ENCODE measurements at regions not wholly inside any gene's neighbourhood (a gene's known extent, or its start where the extent isn't known, plus 50 kb on each side); places are given as distances from the start of the nearest gene placed in this dataset.
"Not testable (repeated sequence)": the region's sequence is repeated elsewhere in the genome, so short reads cannot be mapped to it uniquely, and the experiment has no call there.

- DNase-seq = no peak
Observed at GRCh38 chr3:110928016-110928662, 143.5 kb upstream of the NECTIN3 start.

DNA sequence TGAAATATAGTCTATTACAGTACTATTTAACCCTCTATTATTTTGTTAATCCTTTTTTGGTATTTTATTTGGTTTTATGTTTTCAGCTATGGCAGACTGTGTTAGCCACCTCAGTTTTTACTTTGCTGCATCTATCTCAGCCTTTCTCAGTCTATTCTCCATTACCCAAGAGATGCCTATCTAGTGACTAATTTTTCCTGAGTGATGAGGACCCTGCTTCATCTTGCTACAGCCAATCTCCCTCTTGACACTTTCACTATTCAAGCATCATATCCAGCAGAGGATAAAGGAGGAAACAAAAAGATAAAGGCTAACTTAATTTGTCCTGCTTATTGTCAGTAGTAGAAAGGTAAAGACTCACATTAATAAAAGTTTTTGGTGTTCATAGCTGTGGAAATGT, 141.8 kb upstream of the NECTIN3 start:
- DNase-seq = no peak

DNA sequence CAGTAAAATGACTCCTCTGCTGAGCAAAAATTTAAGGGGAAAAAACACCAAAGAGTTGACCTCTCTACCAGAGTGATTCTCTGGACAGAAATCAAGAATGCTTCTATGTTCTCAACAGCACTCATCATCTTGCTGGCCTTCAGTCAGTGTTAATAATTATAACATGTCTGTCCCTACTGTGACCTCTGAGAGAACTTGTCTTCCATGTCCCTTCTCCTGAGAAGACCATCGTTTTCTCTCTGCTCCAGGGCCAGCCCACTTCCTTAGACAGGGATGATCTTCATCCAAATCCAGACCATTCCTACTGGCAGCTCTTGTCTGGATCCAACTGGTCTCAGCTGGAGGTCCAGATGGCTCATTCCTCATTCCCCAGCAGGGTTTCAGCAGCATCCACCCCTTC, 139.0 kb upstream of the NECTIN3 start:
- no peak for DNase-seq

- DNase-seq = no peak
Observed at GRCh38 chr3:110933821-110934426, 137.7 kb upstream of the NECTIN3 start.

DNA sequence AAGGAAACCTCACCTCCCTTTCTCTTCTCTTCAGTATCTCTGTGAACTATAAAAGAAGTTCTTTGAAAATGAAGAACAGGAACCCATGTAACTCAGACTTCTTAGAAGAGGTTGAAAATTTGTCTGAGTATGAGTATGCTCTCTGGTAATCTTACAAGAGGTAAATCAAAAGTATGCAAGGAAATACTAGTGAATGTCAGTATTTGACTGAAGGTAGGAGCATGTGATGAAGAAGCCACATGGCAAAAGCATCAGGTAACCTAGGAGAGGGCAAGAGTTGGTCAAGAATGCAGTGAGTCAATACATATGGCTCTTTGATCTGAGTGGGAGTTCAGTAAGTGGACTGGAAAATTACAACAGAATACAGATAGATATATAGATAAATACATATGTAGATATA, 133.0 kb upstream of the NECTIN3 start:
- no peak for DNase-seq

DNA sequence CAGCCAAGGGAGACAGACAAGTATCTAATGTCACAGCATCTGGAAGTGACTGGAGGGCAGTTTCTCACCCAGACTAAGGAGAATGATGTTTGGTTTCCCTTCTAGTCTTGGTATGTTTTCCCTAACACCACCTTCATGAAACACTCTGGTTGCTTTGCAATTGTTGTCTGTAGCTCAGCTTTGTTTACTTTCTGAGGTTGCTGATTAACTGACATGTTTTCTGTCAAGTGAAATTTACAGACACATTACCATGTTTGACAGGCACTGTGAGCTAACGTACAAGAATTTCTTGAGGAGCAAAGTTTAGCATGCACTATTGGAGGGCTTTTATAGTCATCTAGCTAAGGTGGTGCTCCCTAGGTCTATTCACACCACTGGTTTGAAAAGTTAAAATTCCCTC, 131.6 kb upstream of the NECTIN3 start:
- DNase-seq = no peak

DNA sequence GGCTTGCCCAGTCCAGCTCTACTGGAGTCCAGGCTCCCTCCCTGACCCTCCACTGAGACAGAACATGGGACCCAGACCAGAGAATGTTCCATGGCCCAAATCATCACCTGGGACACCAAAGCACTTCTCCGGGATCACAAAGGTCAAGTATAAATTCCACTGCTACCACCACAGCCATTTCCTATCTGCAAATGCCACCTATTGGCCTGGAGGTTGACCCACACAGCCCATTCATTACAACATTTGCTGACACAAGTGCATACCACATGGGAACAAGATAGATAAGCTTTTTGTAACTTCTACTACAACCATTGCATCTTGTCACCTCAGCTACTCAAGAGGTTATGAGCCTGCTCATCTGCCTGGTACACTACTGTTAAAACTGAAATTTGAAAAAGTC, 126.8 kb upstream of the NECTIN3 start:
- DNase-seq = no peak

DNA sequence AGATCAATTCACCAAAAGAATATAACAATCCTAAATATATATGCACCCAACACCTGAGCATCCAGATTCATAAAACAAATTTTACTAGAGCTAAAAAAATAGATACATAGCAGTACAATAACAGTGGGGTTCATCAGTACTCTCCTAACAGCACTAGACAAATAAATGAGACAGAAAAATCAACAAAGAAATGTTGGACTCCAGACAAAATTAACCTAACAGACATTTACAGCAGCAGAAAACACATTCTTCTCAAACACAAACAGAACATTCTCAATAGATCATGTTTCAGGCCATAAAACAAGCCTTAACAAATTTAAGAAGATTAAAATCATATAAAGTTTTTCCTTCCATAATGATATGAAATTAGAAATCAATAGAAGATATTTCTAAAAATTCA, 124.8 kb upstream of the NECTIN3 start:
- no peak for DNase-seq

DNA sequence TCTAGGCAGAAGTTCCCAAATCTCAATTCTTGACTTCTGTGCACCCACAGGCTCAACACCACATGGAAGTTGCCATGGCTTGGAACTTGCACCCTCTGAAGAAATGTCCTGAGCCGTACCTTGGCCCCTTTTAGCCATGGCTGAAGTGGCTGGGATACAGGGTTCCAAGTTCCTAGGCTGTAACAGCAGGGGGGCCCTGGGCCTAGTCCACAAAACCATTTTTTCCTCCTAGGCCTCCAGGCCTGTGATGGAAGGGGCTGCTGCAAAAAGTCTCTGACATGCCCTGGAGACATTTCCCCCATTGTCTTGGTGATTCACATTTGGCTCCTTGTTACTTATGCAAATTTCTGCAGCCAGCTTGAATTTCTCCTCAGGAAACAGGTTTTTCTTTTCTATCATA, 122.4 kb upstream of the NECTIN3 start:
- DNase-seq = not testable (repeated sequence)

- no peak for DNase-seq
Observed at GRCh38 chr3:110955301-110955880, 116.2 kb upstream of the NECTIN3 start.

- DNase-seq = no peak
Observed at GRCh38 chr3:110956081-110956480, 115.5 kb upstream of the NECTIN3 start.

DNA sequence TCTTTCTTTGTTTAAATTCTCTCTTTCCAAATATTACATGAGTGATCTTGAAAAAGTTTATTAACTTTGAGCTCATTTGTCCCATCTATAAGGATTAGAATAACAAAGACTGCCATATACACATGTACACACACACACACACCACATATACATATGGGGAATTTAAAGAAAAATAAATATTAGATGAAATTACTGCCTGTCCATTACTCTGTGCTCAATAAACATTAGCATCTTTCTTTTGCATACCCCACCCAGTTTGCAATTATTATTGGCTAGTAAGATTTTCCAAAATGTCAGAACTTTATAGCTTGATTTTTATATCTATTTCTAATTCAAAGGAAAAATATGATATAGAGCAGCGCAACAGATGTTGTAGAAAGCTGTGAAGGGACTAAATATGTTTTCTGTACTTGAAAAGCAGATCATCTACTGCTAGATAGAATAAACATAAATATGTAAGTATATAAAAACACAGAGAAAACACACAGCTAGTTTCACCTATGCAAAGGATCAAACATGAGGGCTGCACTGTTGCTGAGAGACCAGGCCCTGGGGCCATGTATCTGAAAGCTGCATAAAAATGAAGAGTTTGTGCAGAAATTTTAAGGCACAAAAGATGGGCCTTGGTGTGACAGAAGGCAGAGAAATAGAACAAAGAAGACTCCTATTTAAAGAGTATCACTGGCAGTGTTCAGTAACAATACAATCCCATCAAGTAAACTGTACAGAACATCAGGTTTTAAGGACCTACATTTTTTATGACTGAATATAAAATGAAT, 114.2 kb upstream of the NECTIN3 start:
- no peak for DNase-seq

- no peak for DNase-seq
Observed at GRCh38 chr3:110958313-110959147, 113.1 kb upstream of the NECTIN3 start.

- DNase-seq = no peak
Observed at GRCh38 chr3:110965976-110966375, 105.6 kb upstream of the NECTIN3 start.

- DNase-seq = no peak
Observed at GRCh38 chr3:110966966-110967663, 104.5 kb upstream of the NECTIN3 start.

DNA sequence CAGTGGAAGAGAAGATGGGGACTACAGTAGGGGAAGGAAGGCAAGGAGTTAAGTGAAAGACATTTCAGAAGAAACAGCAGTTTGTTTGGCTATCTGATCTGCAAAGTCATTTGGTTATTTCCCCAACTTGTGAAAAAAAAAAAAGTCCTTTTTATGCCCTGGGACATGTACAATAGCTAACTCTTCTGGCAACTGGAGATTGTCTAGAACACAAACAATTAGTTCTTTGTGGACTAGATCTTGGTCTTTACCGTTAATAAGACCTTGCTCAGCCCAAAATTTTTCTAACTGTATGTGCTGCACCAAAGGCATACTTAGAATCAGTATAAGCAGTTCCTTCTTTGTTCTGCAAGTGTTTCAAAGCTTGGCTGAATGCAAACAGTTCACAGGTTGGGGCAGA, 103.5 kb upstream of the NECTIN3 start:
- DNase-seq = no peak

DNA sequence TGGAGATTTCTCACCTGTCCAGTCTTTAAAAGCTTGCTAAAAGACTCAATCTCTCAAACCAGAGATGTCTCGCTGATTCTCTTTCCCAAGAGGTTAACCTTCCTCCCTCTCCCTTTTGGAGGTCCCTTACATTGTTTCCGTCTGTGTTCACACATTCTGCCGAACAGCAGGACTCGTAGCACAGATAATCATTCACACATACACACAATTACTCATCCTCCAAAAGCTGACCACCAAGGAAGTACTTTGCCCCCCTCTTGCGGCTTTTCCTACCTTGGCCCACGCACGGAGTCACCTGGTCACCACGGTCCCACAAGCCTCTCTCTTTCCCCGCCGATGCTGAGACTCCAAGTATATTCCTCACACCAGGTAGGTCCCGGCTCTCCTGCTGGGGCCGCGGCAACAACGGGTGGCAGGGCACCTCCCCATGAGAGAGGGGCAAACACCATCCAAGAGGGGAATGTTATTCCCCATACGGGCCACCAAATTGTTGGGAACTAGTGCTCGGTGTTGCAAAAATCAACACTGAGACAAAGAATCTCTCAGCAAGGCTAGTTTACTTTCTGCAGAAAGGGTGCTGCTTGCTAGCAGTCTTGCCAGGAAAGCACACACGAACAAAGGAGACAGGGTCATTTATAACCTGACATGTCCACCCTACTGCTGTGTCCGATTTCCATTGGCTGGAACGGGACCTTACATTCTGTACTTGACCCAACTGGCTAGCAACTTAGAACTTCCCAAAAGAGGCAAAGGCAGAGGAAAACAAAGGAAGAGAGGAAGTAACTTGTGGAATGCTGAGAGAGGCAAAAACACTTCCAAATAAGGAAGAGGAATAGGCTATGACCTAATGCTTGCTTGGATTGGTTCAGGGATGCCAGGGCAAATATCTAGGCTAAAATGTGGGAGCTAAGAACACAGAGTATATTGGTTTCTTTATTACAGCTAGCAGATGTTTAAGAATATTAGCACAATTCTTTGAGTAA, 102.1 kb upstream of the NECTIN3 start:
- no peak for DNase-seq

- no peak for DNase-seq
Observed at GRCh38 chr3:110971010-110971601, 100.5 kb upstream of the NECTIN3 start.

GRCh38 chr3:110973263-110973895, 98.2 kb upstream of the NECTIN3 start:
- DNase-seq = no peak

DNA sequence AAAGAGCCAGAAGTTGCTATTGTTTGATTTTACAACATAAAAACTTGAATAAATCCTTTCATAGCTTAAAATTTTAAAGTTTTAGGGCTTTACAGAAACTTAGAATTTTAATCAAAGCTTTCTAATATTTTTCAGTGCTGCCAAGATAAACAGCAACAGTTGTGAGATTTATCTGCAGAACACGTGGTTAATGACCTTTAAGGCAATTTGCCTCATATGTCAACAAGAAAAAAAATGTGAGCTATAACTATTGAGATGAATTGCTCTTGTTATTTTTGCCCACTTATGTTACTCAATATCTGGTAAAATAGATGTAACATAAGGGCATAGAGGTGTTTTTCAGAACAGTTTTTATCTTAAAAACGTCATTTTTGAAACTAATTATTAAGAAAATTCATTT, 96.7 kb upstream of the NECTIN3 start:
- no peak for DNase-seq
